Upper lobe of left lung (tissue), 6 donors: ENCODE measurements at regions not wholly inside any gene's neighbourhood (a gene's known extent, or its start where the extent isn't known, plus 50 kb on each side); places are given as distances from the start of the nearest gene placed in this dataset.
"Not testable (repeated sequence)": the region's sequence is repeated elsewhere in the genome, so short reads cannot be mapped to it uniquely, and the experiment has no call there.

Source experiments
- ATAC-seq, 2 donors: fragments of 200-7000 bp; cut with Tn5 transposase; one replicate each; pipeline ENCODE4 v1.9.1; 2022; ENCODE audit warnings: mild to moderate bottlenecking in 2 of 2, moderate library complexity in 2 of 2; ENCODE audit not compliant: low FRiP score in 2 of 2
- DNase-seq, 2 donors: peaks; one replicate each; pipeline ENCODE4 v3.0.0-alpha.2; 2019 to 2020
- H3K27ac ChIP-seq, 4 donors: fragments of 200-600 bp; sonication (generic); one replicate each; pipeline ENCODE4 v1.5.1; 2016 to 2019
- H3K27me3 ChIP-seq, 4 donors: fragments of 200-600 bp; sonication (generic); one replicate each; pipeline ENCODE4 v1.5.1; 2017 to 2019
- H3K36me3 ChIP-seq, 4 donors: fragments of 200-600 bp; sonication (generic); one replicate each; pipeline ENCODE4 v1.5.1; 2016 to 2019
- H3K4me1 ChIP-seq, 4 donors: fragments of 200-600 bp; sonication (generic); one replicate each; pipeline ENCODE4 v1.5.1; 2018 to 2019
- H3K4me3 ChIP-seq, 4 donors: fragments of 200-600 bp; sonication (generic); one replicate each; pipeline ENCODE4 v1.5.1; 2017 to 2019; ENCODE audit warnings: mild to moderate bottlenecking in 2 of 4, moderate library complexity in 1 of 4
- H3K9me3 ChIP-seq, 4 donors: fragments of 200-600 bp; sonication (generic); one replicate each; pipeline ENCODE4 v1.5.1; 2018 to 2019
- CTCF ChIP-seq, 6 experiments: fragments of 450-650 bp in 4 of 6; fragments of 200-600 bp in 2 of 6; sonication (generic) in 2 of 6; IDR thresholded peaks; one replicate each; pipeline ENCODE4 v1.5.1; 2016 to 2019; ENCODE audit warnings: antibody characterized with exemption in 6 of 6
- EP300 ChIP-seq, 4 donors: sonication (generic); formaldehyde crosslinking; IDR thresholded peaks; one replicate each; pipeline ENCODE4 v1.5.1; 2017; ENCODE audit warnings: antibody characterized with exemption in 4 of 4, control low read depth in 2 of 4
- POLR2A ChIP-seq, 4 donors: fragments of 450-650 bp; IDR thresholded peaks; one replicate each; pipeline ENCODE4 v1.5.1; 2016 to 2017; ENCODE audit warnings: antibody characterized with exemption in 4 of 4, mild to moderate bottlenecking in 2 of 4
- POLR2AphosphoS5 ChIP-seq, 2 donors: sonication (generic); formaldehyde crosslinking; IDR thresholded peaks; one replicate each; pipeline ENCODE4 v1.5.1; 2017; ENCODE audit warnings: antibody characterized with exemption in 2 of 2
- WGBS, 2 donors: methylation state at CpG; one replicate each; pipeline ENCODE4 v1.1.5; 2017 to 2018; 5-methylcytosine and 5-hydroxymethylcytosine counted together
- donor health status: DM: no; HTN: no; CAD: no; lungs with moderate emphysema.
- donor health status: DM: no; HTN: yes; CAD: no; lungs with severe emphysema.

GRCh38 chr15:89021224-89021623 lies 67.0 kb upstream of the ABHD2 start:
- peaks cover 0 to 9% (median 0%) of the 10 kb centered on the region in 4 donors for H3K9me3 ChIP-seq
- H3K36me3 ChIP-seq = no peaks in the 10 kb centered on the region
- peak overlapping the region; percentile 3 to 81 (median 36) for H3K27ac ChIP-seq
- no peaks in the 10 kb centered on the region for H3K27me3 ChIP-seq
- no peak for TF ChIP-seq POLR2A (IDR thresholded peaks at IDR 0.05)
- peak in 1 of 4 donors; percentile 35 for TF ChIP-seq EP300 (IDR thresholded peaks at IDR 0.05)
- no peak for TF ChIP-seq CTCF (IDR thresholded peaks at IDR 0.05)
- no peak for TF ChIP-seq POLR2AphosphoS5 (IDR thresholded peaks at IDR 0.05)
- no peak overlapping the region for H3K4me3 ChIP-seq
- ATAC-seq = peak in 1 of 2 donors; percentile 20
- peaks cover 14 to 48% (median 29%) of the 10 kb centered on the region in 4 donors for H3K4me1 ChIP-seq
- DNase-seq = peak in 1 of 2 donors; percentile 53
- 31 to 34% methylated on average over 2 of the region's 2 CpGs for WGBS, 2 donors

GRCh38 chr15:89021886-89022285 lies 66.4 kb upstream of the ABHD2 start:
- WGBS, 2 donors = 69 to 83% methylated on average over 8 of the region's 8 CpGs
- H3K9me3 ChIP-seq, ATAC-seq, H3K4me3 ChIP-seq, H3K36me3 ChIP-seq, H3K27me3 ChIP-seq, DNase-seq: not testable (repeated sequence)
- Histone ChIP-seq H3K4me1 (peaks cover 14 to 48% (median 29%) of the 10 kb centered on the region in 4 donors), H3K27ac (peak overlapping the region; percentile 3 to 81 (median 36))

- WGBS, 2 donors = 80 to 84% methylated on average over 8 of the region's 8 CpGs
- TF ChIP-seq CTCF (IDR thresholded peaks at IDR 0.05) (no peak), POLR2AphosphoS5 (IDR thresholded peaks at IDR 0.05) (no peak), POLR2A (IDR thresholded peaks at IDR 0.05) (no peak), EP300 (IDR thresholded peaks at IDR 0.05) (no peak)
- no peaks in the 10 kb centered on the region for H3K27me3 ChIP-seq
- DNase-seq (no peak), ATAC-seq (no peak)
- peaks cover 5 to 33% (median 16%) of the 10 kb centered on the region in 4 donors for H3K4me1 ChIP-seq
- H3K27ac ChIP-seq = no peak overlapping the region
- H3K4me3 ChIP-seq = no peak overlapping the region
- H3K9me3 ChIP-seq = peaks cover 0 to 9% (median 0%) of the 10 kb centered on the region in 4 donors
- H3K36me3 ChIP-seq = no peaks in the 10 kb centered on the region
These were observed 64.8 kb upstream of the ABHD2 start for GRCh38 chr15:89023311-89023961.

GRCh38 chr15:89024418-89024817 lies 63.8 kb upstream of the ABHD2 start:
- H3K27me3 ChIP-seq = no peaks in the 10 kb centered on the region
- H3K27ac ChIP-seq = no peak overlapping the region
- ATAC-seq = no peak
- DNase-seq = no peak
- TF ChIP-seq POLR2A (IDR thresholded peaks at IDR 0.05) = no peak
- no peak for TF ChIP-seq POLR2AphosphoS5 (IDR thresholded peaks at IDR 0.05)
- TF ChIP-seq EP300 (IDR thresholded peaks at IDR 0.05) = no peak
- no peak for TF ChIP-seq CTCF (IDR thresholded peaks at IDR 0.05)
- H3K36me3 ChIP-seq = no peaks in the 10 kb centered on the region
- H3K4me1 ChIP-seq = peaks cover 0 to 26% (median 10%) of the 10 kb centered on the region in 4 donors
- no peak overlapping the region for H3K4me3 ChIP-seq
- 79 to 83% methylated on average over 2 of the region's 2 CpGs for WGBS, 2 donors
- peaks cover 0 to 9% (median 0%) of the 10 kb centered on the region in 4 donors for H3K9me3 ChIP-seq

- TF ChIP-seq CTCF (IDR thresholded peaks at IDR 0.05) = no peak
- no peak for TF ChIP-seq POLR2A (IDR thresholded peaks at IDR 0.05)
- TF ChIP-seq EP300 (IDR thresholded peaks at IDR 0.05) = no peak
- TF ChIP-seq POLR2AphosphoS5 (IDR thresholded peaks at IDR 0.05) = no peak
These were observed 62.1 kb upstream of the ABHD2 start for GRCh38 chr15:89026167-89026566.

More at GRCh38 chr15:89026167-89026566, 62.1 kb upstream of the ABHD2 start:
- no peaks in the 10 kb centered on the region for H3K27me3 ChIP-seq
- H3K4me1 ChIP-seq = peaks cover 0 to 15% (median 6%) of the 10 kb centered on the region in 4 donors
- no peak overlapping the region for H3K4me3 ChIP-seq
- DNase-seq = no peak
- peaks cover 0 to 9% (median 0%) of the 10 kb centered on the region in 4 donors for H3K9me3 ChIP-seq
- H3K27ac ChIP-seq = no peak overlapping the region
- ATAC-seq = no peak
- H3K36me3 ChIP-seq = no peaks in the 10 kb centered on the region
